ENCODE measurements at regions not wholly inside any gene's neighbourhood (a gene's known extent, or its start where the extent isn't known, plus 50 kb on each side); places are given as distances from the start of the nearest gene placed in this dataset.

GRCh38 chr2:216923706-216924105 lies 63.8 kb upstream of the TNP1 start:
- in situ Hi-C loops (cut with HindIII; ENCODE audit: extremely low pct_ligation_motif_present, low pct_unique_long_range_greater_than_20kb), result no loop called here
- Histone ChIP-seq H3K4me2 (ENCODE audit: low read depth, low read length) (no peak overlapping the region), H3K27ac (ENCODE audit: extremely low read length, insufficient read depth, low read length) (no peak overlapping the region), H4K20me1 (ENCODE audit: insufficient read depth, low read length) (no peaks in the 10 kb centered on the region), H2AFZ (ENCODE audit: low read length) (no peak overlapping the region), H3K79me2 (ENCODE audit: insufficient read depth, low read length) (no peaks in the 10 kb centered on the region), H3K9ac (ENCODE audit: insufficient read depth, low read depth, low read length) (no peak overlapping the region), H3K27me3 (ENCODE audit: control insufficient read depth in 1 of 2, insufficient read depth in 2 of 2, low read length in 2 of 2) (no peaks in the 10 kb centered on the region), H3K9me3 (ENCODE audit: low read length) (no peaks in the 10 kb centered on the region), H3K36me3 (replicated peaks in 1 of 2; ENCODE audit: control insufficient read depth in 1 of 2, insufficient read depth in 2 of 2, low read length in 2 of 2) (no peaks in the 10 kb centered on the region), H3K4me3 (replicated peaks in 1 of 3; ENCODE audit: insufficient read depth in 1 of 3, low read depth in 2 of 3, low read length in 3 of 3) (no peak overlapping the region), H3K4me1 (ENCODE audit: insufficient read depth, low read length) (no peaks in the 10 kb centered on the region)
- WGBS (ENCODE audit: low lambda C conversion rate), result 24% methylated on average over 3 of the region's 3 CpGs
- DNase-seq (ENCODE audit: low spot score) (no peak), ATAC-seq (no peak), FAIRE-seq (no peak)
- POLR2A ChIA-PET, result no interaction called here
- BruUV-seq (replicated peaks), result no TSS peak
- intact Hi-C loops (cut with micrococcal nuclease; ENCODE audit: unreplicated experiment), result no loop called here
- CTCF ChIA-PET (ENCODE audit: low intra/inter-chr PET ratio, low total read pairs), result no interaction called here
- no peak for TF ChIP-seq SETDB1 (CRISPR knock-in tag; IDR thresholded peaks at IDR 0.05; ENCODE audit: borderline replicate concordance)
- no peak for TF ChIP-seq ZNF3 (CRISPR knock-in tag; IDR thresholded peaks at IDR 0.05)
- no peak for TF ChIP-seq JUND (CRISPR knock-in tag; IDR thresholded peaks at IDR 0.05)
- no peak for TF ChIP-seq PRDM4 (CRISPR knock-in tag; IDR thresholded peaks at IDR 0.05; ENCODE audit: borderline replicate concordance)
- no peak for TF ChIP-seq NFIC (IDR thresholded peaks at IDR 0.05; ENCODE audit: low read length)
- no peak for TF ChIP-seq GLI4 (CRISPR knock-in tag; IDR thresholded peaks at IDR 0.05; ENCODE audit: borderline replicate concordance)
- no peak for TF ChIP-seq FOXJ3 (CRISPR knock-in tag; IDR thresholded peaks at IDR 0.05; ENCODE audit: borderline replicate concordance)
- no peak for TF ChIP-seq DRAP1 (CRISPR knock-in tag; IDR thresholded peaks at IDR 0.05)
- no peak for TF ChIP-seq ZNF749 (CRISPR knock-in tag; IDR thresholded peaks at IDR 0.05; ENCODE audit: borderline replicate concordance)
- no peak for TF ChIP-seq EP300 (IDR thresholded peaks at IDR 0.05; ENCODE audit: low read depth in 2 of 2, low read length in 2 of 2)
- no peak for TF ChIP-seq EP300 (CRISPR knock-in tag; IDR thresholded peaks at IDR 0.05; ENCODE audit: borderline replicate concordance)
- TF ChIP-seq ZNF776 (CRISPR knock-in tag; IDR thresholded peaks at IDR 0.05), result no peak
- TF ChIP-seq SOX6 (IDR thresholded peaks at IDR 0.05), result no peak
- no peak for TF ChIP-seq SOX6 (CRISPR knock-in tag; IDR thresholded peaks at IDR 0.05)
